ENCODE measurements at regions not wholly inside any gene's neighbourhood (a gene's known extent, or its start where the extent isn't known, plus 50 kb on each side); places are given as distances from the start of the nearest gene placed in this dataset.

DNA sequence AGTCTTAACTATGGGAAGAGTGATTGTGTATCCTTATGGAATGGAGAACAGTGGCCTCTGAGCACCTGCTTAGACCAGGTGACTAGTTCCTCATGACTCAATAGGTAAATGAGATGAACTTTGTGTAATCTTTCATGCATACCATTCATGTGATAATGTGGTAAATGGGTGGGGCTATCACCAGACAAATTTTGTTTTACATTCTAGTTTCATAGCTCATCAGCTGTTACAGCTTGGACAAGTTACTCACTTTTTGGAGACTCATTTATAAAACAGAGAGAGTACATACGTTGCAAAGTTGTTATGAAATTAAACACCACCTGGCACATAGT, 103.7 kb upstream of the TGFBR2 start:
- no peak for TF ChIP-seq CTCF (IDR thresholded peaks at IDR 0.05; ENCODE audit: insufficient read depth, low read length, poor library complexity, severe bottlenecking)
- TF ChIP-seq EZH2phosphoT487 (conservative IDR thresholded peaks at IDR 0.05; ENCODE audit: low read length) = no peak

Data from SU-DHL-6 (cell line).